Progenitor cell of endocrine pancreas (in vitro differentiated cells): ENCODE measurements at regions not wholly inside any gene's neighbourhood (a gene's known extent, or its start where the extent isn't known, plus 50 kb on each side); places are given as distances from the start of the nearest gene placed in this dataset.

Source experiments
- DNase-seq: peaks from one replicate; pipeline ENCODE4 v3.0.0; 2021; ENCODE audit warnings: low spot score; ENCODE audit not compliant: unreplicated experiment
- H3K27ac Mint-ChIP-seq: 2 replicates; pipeline ENCODE4 v1.8.0; 2021; ENCODE audit warnings: mild to moderate bottlenecking, moderate library complexity, mixed read lengths
- H3K27me3 Mint-ChIP-seq: 2 replicates; pipeline ENCODE4 v1.8.0; 2021; ENCODE audit warnings: mixed read lengths
- H3K36me3 Mint-ChIP-seq: 2 replicates; pipeline ENCODE4 v1.8.0; 2022; ENCODE audit warnings: mixed read lengths; ENCODE audit not compliant: insufficient read depth
- H3K4me1 Mint-ChIP-seq: 2 replicates; pipeline ENCODE4 v1.8.0; 2021; ENCODE audit warnings: low read depth, mixed read lengths
- H3K4me3 Mint-ChIP-seq: 2 replicates; pipeline ENCODE4 v1.8.0; 2021; ENCODE audit warnings: low read depth, mild to moderate bottlenecking, moderate library complexity, mixed read lengths
- H3K9me3 Mint-ChIP-seq: 2 replicates; pipeline ENCODE4 v1.8.0; 2021; ENCODE audit warnings: low read depth, mixed read lengths
- TF ChIP-seq, protein P1 (sequence below): fragments of 200-600 bp; sonication (generic); IDR thresholded peaks from one replicate; pipeline ENCODE4 v1.5.0; 2021; ENCODE audit warnings: antibody characterized with exemption, mild to moderate bottlenecking; ENCODE audit not compliant: unreplicated experiment

DNA sequence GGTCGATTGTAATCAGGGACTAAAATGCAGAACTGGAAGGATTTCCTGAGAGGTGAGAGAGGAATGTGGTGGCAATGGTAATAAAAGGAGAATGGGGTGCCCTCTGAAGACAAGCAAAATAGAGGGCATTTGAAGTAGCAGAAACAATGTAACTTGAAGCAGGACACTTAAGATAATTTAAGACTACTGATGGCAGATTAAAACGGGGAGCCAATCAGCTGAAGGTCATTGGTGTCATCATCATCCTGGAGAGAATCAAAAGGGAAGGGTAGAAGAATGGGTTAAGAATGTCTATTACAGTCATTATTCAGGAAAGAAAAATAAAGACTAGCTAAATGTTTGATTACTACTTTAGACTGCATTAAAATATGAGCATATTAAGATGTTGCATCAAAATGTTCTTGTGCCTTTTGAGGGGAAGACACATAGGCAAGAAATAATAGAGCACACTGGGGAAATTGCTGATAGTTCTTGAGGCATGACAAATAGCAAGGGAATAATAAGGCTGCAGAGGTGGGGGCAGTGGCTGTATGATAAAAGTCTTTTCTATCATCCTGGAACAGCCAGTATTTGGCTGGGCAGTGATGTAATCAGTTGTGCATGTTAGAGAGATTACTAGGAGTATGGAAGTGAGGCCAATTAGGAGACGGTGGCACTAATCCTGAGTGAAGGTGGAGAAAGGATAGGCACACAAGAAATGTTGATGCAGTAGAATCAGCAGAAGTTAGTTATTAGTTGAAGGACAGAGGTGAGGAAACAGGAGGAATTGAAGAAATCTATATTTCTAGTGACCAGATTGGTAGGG, 60.2 kb downstream of the CCDC71L start:
- Mint-ChIP-seq H3K4me1 (peaks cover 7% of the 10 kb centered on the region), H3K27me3 (no peaks in the 10 kb centered on the region), H3K27ac (no peak overlapping the region), H3K4me3 (no peak overlapping the region), H3K36me3 (no peaks in the 10 kb centered on the region), H3K9me3 (no peaks in the 10 kb centered on the region)
- no peak for DNase-seq
- TF ChIP-seq, protein P1, sequence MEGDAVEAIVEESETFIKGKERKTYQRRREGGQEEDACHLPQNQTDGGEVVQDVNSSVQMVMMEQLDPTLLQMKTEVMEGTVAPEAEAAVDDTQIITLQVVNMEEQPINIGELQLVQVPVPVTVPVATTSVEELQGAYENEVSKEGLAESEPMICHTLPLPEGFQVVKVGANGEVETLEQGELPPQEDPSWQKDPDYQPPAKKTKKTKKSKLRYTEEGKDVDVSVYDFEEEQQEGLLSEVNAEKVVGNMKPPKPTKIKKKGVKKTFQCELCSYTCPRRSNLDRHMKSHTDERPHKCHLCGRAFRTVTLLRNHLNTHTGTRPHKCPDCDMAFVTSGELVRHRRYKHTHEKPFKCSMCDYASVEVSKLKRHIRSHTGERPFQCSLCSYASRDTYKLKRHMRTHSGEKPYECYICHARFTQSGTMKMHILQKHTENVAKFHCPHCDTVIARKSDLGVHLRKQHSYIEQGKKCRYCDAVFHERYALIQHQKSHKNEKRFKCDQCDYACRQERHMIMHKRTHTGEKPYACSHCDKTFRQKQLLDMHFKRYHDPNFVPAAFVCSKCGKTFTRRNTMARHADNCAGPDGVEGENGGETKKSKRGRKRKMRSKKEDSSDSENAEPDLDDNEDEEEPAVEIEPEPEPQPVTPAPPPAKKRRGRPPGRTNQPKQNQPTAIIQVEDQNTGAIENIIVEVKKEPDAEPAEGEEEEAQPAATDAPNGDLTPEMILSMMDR = no peak

DNA sequence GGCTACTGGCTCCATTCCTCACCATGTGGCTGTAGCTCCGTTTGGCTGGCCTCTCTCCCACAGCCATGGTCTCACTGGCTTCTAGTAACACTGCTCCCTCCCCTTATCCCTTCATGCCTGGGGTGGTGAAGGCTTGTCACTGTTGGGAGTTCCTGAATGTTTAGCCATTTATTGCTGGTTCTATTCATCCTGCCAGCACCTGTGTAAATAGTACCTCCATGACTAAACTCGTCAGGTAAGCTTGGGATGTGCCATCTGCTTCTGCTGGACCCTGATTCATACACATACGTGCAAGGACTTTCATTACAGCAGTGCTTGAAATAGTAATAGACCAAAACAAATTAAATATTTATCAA, 61.6 kb downstream of the CCDC71L start:
- TF ChIP-seq, protein P1 = no peak
- Mint-ChIP-seq H3K4me3 (no peak overlapping the region), H3K9me3 (no peaks in the 10 kb centered on the region), H3K27me3 (no peaks in the 10 kb centered on the region), H3K36me3 (no peaks in the 10 kb centered on the region), H3K4me1 (peaks cover 7% of the 10 kb centered on the region), H3K27ac (peak overlapping the region; percentile 42)
- DNase-seq = no peak

DNA sequence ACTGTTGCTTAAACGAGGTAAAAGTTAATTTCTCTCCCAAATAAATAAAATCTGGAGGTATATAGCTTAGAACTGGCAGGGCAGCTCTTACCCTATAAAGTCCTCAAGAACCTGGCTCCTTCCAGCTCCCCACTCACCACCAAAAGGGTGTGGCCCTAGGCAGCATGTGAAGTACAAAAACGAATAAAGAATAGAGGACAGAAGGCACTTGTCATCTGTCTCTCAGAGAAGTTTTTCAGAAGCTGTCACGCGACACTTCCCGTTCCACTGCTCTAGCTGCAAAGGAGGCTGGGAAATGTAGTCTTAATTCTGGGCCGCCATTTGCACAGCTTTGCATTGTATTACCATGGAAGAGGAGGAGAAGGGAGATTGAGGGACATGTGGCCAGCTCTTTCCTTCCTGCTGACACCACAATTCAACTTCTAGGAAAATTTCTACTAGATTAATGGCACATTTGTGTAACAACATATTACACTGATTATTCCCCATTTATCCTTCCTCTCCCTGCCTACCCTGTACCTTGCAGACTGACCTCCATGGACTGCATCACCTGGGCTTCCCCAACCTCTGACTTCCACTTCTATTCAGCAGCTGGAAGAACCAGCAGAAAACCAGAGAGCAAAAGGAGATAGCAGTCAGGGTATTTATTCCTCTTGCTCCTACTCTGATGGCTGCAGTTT, 62.2 kb downstream of the CCDC71L start:
- no peaks in the 10 kb centered on the region for H3K9me3 Mint-ChIP-seq
- H3K36me3 Mint-ChIP-seq = no peaks in the 10 kb centered on the region
- TF ChIP-seq, protein P1 = no peak
- peak; percentile 21 for DNase-seq
- peak overlapping the region; percentile 42 for H3K27ac Mint-ChIP-seq
- peaks cover 7% of the 10 kb centered on the region for H3K4me1 Mint-ChIP-seq
- H3K4me3 Mint-ChIP-seq = peak overlapping the region; percentile 74
- no peaks in the 10 kb centered on the region for H3K27me3 Mint-ChIP-seq

DNA sequence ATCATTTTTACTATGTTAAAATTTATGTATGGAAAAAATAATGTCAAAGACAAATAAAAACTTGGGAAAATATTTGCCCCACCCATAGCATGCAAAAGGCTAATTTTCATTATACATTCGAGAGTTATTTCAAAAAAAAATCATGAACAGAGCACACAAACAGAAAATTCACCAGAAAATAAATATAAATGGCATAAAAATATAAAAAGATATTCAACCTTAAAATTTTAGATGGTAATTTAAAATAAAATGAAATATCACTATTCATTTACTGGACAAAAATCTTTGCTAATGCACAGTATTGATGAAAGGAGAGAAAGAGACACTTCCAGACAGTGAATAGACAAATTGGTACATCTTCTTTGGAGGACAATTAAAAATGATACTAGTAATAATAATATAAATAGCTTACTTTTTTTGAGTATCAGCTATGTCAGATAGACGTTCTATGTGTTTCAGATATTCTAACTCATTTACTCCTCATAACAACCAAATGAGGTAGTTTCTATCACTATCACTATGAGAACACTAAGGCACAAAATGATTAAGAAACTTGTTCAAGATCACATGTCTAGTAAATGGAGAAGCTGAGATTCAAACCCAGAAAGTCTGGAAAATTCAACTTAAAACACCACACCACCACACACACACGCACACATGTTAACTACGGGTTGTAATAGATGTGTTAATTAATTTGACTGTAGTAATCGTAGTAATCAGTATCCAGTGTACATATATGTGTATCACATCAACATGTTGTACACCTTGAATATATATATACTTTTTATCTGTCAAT, 63.0 kb downstream of the CCDC71L start:
- Mint-ChIP-seq H3K9me3 (no peaks in the 10 kb centered on the region), H3K27ac (no peak overlapping the region), H3K27me3 (no peaks in the 10 kb centered on the region), H3K4me1 (peaks cover 7% of the 10 kb centered on the region), H3K4me3 (no peak overlapping the region), H3K36me3 (no peaks in the 10 kb centered on the region)
- TF ChIP-seq, protein P1 = no peak
- no peak for DNase-seq

DNA sequence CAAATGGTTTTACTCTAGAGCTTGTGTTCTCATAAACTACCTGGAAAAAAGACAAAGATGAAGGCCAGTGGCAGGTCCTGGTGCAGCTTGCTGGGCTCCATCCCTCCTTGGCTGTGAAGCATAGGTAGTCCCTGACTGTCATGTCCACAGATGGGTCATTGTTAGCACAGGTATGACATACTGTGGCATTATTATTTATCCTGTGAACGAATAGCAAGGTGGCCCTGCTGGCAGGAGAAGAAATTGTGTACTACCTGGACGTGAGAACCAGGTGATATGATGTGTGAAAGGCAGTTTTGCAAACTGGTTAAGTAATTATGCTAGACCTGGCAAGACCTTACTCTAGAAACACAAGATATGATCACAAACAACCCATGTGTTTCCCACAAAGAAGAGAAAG, 63.9 kb downstream of the CCDC71L start:
- Mint-ChIP-seq H3K9me3 (no peaks in the 10 kb centered on the region), H3K36me3 (no peaks in the 10 kb centered on the region), H3K27ac (no peak overlapping the region), H3K4me1 (peaks cover 7% of the 10 kb centered on the region), H3K4me3 (no peak overlapping the region), H3K27me3 (no peaks in the 10 kb centered on the region)
- no peak for DNase-seq
- TF ChIP-seq, protein P1 = no peak
